Fibroblast of skin of right quadriceps (primary cell): ENCODE measurements at regions not wholly inside any gene's neighbourhood (a gene's known extent, or its start where the extent isn't known, plus 50 kb on each side); places are given as distances from the start of the nearest gene placed in this dataset.
A peak's percentile ranks its signal among the peaks of the same experiment; 100 is the strongest.

Experiments
- DNase-seq: peaks from one replicate; pipeline ENCODE4 v3.0.0-alpha.2; 2013

DNA sequence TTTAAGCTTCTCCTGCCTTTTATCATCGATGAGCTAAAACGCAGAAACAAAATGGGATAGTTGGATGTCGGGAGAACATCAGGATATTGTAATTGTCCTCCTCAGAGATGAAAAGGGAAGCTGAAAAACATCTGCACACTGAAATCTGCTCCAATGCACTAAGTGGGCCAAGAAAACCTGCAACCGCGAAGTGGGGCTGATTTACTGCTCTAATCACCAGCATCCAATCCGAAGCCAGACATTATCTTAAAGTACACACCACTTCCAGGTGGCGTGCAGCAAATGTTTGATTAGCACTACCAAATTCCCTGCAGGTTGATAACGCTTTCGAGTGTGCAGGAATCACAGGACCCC, 230.3 kb upstream of the SLC14A2 start:
- no peak for DNase-seq

DNA sequence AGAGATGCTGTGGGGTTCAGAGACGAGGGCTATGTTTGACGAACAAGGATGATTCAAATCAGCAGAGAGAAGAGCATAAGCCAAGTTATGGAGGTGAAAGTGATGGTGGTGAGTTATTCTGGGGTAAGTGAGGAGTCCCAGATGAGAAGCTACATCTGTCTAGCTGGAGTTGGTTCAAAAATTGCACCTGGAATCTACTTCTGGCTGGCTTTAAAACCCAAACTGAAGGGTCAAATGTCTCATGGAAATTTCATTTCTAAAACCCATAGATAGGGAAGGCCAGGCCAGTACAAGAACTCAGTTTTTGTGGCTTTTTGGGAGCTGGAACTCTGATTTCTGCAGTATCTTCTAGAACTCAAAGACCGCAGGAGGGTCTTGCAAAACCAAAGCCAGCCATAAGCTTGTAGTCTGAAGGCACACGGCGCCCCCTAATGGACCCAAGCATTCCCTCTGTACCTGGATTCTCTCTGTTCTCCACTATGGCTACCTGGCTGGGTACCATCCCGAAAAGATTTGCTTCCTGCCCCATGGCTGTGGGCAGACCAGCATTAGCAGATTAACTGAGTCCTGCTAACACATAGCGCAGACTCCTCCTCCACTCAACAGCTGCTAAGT, 229.1 kb upstream of the SLC14A2 start:
- peak; percentile 44 for DNase-seq

- DNase-seq: no peak
These were observed 228.0 kb upstream of the SLC14A2 start for GRCh38 chr18:45387229-45387628.

DNA sequence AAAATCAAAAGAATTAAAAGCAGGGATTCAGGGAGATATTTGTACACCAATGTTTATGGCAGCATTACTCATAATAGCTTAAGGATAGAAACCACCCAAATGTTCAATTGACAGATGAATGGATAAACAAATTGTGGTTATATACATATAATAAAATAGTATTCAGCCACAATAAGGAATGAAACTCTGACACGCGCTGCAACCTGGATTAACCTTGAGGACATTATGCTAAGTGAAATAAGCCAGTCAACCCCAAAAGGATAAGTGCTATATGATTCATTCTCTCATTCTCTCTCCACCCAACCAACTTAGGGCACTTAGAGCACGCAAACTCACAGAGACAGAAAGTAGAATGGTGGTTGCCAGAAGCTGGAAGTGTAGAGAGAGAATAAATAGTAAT, 216.8 kb upstream of the SLC14A2 start:
- DNase-seq: peak; percentile 21

- DNase-seq: no peak
These were observed 216.1 kb upstream of the SLC14A2 start for GRCh38 chr18:45399146-45399545.

- DNase-seq: no peak
These were observed 215.6 kb upstream of the SLC14A2 start for GRCh38 chr18:45399643-45400042.

DNA sequence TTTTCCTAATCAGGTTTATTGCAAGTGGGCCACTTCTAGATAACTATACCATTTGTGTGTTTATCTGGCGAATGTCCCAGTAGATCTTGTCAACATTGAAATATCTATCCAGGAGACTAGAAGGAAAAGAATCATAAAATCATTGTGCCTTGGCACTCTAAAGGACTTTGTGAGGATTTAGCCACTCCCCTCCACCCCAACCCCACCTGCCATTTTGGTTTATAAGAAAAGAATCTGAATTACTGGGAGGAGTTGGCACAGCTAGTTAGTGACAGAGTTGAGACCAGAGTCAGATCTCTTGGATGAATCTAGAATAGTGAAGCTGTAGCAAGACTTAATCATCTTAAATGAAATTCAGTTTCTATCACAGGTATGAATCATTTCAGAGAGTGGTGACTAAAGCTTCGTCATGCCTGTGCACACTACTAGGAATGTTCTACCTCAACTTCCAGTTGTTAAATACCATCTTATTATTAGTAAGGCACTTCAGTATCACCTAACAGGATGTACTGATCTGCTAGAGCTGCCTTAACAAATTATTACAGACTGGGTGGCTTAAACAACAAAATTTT, 212.7 kb upstream of the SLC14A2 start:
- peak; percentile 79 for DNase-seq

DNA sequence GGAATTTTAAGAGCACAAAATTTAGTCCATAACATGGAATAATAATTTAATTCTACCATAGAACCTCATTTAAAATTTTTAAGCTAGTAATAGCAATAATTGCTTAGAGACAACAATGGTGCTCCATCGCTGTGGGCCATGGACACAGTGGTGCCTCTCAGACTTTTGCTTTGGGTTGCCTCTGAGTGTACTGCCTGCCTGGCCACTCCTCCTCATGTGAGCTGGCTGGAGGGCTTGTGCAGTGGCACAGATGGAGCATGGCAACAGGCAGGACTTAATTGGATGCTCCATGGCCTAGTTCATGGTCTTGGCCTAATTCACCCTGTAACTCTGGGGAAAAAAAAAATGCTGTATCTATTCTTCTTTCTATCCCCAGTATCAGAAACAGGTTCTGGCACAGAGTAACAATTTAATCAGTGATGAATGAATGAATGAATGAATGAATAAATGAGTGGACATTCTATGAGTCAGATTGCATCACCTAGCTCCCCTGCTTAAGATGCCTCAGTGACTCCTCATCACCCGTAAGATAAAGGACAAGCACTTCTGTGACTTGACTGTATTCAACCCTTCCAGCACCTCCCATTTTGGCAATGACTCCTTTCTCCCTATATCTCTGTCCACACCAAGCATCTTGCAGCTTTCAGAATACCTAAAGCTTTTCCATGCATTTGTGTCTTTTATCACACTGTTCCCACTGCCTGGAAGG, 211.8 kb upstream of the SLC14A2 start:
- DNase-seq: no peak

DNA sequence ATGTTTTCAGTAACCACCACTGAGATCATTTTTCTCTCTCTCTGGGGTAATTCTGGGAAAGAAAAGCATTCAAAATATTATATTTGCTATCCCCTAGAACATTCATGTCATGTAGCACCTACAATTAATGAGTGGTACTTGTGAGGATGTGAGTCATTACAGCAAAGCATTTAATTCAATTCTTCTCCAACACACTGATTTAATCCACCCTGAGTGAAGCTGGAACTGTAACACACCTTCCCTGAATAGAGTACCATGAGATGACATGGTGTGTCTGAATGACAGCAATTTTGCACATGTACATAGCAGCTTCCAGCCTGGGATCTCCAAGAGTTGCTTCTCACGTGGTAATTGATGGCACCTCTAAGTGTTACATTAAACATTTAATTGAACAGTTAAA, 207.1 kb upstream of the SLC14A2 start:
- DNase-seq: no peak

DNA sequence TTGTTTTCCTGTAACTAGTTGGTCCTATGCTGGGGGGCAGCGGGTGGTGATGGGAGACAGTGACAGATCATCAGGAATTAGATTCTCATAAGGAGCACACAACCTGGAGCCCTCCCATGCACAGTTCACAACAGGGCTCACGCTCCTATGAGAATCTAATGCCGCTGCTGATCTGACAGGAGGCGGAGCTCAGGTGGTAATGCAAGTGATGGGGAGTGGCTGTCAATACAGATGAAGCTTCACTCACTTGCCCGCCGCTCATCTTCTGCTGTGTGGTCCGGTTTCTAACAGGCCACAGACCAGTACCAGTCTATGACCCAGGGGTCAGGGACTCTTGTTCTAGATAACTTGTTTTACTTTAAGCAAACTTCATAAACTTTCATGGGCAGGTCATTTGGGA, 205.3 kb upstream of the SLC14A2 start:
- no peak for DNase-seq

- no peak for DNase-seq
These were observed 202.7 kb upstream of the SLC14A2 start for GRCh38 chr18:45412577-45412976.

DNA sequence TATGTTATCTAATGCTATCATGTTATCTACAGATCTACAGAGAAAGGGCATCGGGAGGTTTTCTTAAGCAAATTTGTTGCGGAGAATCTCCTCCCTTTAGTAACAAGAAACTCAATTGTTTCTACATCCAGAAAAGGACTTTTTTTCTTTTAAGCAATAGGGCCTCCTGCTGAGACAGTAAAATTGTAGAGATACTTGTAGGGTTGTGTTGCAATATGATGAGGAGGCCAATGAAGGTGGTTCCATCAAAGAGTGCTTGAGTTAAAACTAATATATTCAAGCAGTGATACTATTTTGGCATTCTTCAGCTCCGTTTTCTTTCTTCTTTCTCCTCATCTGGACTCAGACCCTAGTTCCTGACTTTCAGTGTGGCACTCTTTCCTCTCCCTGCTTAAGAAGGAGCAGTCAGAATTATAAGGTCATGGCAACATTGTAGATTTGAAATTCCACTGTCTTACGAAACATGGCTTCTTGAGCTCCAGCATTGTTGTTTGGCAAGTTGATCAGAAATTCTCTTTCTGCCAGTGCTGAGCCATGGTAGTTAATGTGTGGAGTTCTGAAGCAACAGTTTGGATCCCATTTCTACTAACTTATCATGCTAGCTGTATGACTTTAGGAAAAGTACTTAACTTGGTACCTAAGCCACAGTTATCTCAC, 202.0 kb upstream of the SLC14A2 start:
- peak; percentile 48 for DNase-seq

DNA sequence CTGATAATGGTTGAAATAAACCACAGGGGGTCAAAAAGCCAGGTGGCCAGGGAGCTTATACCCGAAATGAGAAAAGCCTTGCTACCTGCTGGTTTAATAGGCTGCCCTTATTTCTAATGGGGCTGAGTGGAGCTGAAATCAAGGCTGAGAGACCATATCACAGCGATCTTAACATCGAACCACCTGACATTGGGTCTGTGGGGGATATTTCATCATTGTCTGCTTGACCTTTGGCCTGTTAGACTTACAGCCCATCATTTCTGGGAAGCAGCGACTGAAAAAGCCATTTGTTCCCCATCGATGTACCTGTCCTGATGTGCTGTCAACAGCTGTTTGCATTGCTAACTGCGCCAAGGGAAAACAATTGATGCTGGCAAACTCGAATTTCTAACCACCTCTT, 199.7 kb upstream of the SLC14A2 start:
- DNase-seq: no peak

GRCh38 chr18:45416168-45416567, 199.1 kb upstream of the SLC14A2 start:
- DNase-seq: peak; percentile 39

DNA sequence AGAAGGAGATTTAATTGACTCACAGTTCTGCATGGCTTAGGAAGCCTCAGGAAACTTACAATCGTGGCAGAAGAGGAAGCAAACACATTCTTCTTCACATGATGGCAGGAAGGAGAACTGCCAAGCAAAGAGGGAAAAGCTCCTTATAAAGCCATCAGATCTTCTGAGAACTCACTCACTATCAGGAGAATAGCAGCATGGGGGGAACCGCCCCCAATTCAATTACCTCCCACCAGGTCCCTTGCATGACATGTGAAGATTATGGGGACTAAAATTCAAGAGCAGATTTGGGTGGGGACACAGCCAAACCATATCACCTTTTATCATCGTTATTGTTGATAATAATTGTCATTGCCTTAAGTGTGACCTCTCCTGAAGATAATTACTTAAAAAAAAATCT, 197.9 kb upstream of the SLC14A2 start:
- no peak for DNase-seq

DNA sequence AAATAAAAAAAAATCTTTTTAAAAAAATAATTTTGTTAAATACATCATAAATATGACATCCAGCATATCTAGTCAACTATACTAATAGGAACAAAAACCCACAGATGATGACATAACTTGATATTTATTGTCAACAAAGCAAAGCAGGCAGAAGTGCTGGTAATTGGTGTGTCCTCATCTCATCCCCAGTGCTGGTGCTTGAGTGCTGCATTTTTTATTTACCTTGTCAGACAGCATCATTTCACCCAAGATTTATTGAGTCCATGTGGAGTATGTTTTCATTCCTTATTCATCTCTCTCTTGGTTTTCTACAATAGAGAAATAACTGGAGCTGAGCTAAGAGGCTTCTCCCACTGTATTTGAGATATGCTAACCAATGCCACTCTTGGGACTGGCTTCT, 191.6 kb upstream of the SLC14A2 start:
- peak; percentile 46 for DNase-seq

DNA sequence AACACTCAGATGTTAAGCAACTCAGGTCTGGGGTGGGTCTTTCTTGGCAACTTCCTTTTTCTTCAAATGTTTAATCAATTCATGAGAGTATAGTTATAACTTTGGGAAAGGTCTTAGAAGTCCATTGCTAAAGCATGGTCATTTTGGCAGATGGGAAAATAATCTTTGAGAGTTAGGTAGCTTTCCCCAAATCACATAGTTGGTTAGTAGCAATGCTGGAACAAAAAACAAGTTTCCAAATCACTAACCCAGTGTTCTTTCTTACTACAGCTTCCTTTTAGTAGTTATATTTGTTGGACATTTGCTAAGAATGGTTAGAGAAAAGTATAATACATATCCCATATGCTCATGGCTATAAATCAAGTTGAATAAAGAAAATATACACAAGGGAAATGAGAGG, 185.2 kb upstream of the SLC14A2 start:
- DNase-seq: no peak

- DNase-seq: no peak
These were observed 179.5 kb upstream of the SLC14A2 start for GRCh38 chr18:45435810-45436209.

DNA sequence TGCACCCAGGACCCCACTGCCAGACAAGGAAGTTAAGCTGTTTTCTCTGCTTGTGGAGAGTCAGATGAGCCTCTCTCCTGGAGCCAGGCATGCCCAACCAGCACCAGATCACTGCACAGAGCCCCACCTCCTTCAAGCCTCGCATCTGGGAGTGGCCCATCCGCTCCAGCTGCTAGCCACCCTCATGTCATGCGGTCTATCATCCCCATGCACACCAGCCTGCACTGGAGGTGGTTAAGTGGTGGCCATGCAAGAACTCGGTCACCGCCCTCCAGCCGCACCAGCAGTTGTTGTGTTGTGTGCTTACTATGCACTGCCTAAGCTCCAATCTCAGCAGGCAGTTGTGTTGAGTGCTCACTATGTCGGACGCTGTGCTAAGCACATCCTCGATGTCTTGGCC, 177.9 kb upstream of the SLC14A2 start:
- no peak for DNase-seq

- no peak for DNase-seq
These were observed 175.2 kb upstream of the SLC14A2 start for GRCh38 chr18:45439851-45440645.

DNA sequence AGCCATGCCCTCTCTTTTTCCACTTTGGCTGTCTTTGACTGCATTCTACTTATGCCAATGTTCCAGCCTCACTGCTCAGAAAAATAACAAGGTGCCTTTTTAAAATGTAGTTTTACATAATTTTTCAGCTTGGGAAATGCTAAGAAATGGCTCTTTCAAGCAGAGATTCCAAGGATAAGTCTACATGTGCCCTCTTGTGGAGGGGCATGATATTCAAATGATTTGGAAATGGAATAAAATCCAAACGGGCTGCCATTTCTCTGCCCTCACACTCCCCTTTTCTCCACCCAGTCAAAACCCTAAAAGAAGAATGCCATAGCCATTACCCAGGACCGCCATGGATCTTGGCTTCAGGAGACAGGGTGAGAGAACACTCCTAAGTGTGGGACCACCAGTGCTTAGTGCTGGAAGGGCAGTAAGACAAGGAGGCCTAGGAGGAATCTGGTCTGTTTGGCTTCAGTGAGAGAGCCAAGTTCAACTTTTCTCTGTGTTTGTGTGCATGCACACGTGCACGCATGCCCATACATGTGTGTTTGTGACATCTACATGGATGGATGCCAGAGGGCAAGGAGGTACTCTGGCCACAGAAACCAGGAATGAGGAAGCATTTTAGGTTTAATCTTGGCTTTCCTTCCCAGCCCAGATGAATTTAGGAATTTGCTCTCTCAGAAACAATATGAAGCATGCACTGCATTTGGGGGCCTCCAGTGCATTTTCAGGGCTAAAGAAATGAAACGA, 174.0 kb upstream of the SLC14A2 start:
- peak; percentile 24 for DNase-seq

GRCh38 chr18:45444040-45444439, 171.2 kb upstream of the SLC14A2 start:
- no peak for DNase-seq
